ENCODE measurements at regions not wholly inside any gene's neighbourhood (a gene's known extent, or its start where the extent isn't known, plus 50 kb on each side); places are given as distances from the start of the nearest gene placed in this dataset.

DNA sequence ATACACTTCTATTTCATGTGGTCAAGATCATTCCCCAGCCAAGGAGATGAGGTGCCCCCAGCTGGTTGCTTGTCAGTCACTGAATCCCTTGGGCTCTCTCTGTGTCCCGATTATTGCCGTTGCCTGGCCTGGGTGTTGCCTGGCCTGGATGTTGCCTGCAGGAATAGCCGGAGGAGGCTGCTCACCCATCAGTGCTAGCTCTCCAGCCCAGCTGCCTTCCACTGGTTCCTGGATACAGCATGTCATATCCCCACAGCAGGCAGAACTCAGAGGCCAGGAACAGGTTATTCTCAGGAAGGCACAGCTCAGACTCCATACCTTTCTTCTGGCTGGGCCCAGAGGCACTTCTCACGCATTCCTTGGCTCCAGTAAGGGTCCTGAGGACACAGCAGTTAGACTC lies 542.1 kb upstream of the MGMT start:
- Histone ChIP-seq H3K9me3 (peaks cover 0 to 6% (median 0%) of the 10 kb centered on the region in 3 donors), H3K27ac (no peak overlapping the region), H3K4me1 (peaks cover 0 to 15% (median 0%) of the 10 kb centered on the region in 3 donors), H3K4me3 (no peak overlapping the region), H3K27me3 (no peaks in the 10 kb centered on the region), H3K36me3 (no peaks in the 10 kb centered on the region)
- TF ChIP-seq, protein P1, sequence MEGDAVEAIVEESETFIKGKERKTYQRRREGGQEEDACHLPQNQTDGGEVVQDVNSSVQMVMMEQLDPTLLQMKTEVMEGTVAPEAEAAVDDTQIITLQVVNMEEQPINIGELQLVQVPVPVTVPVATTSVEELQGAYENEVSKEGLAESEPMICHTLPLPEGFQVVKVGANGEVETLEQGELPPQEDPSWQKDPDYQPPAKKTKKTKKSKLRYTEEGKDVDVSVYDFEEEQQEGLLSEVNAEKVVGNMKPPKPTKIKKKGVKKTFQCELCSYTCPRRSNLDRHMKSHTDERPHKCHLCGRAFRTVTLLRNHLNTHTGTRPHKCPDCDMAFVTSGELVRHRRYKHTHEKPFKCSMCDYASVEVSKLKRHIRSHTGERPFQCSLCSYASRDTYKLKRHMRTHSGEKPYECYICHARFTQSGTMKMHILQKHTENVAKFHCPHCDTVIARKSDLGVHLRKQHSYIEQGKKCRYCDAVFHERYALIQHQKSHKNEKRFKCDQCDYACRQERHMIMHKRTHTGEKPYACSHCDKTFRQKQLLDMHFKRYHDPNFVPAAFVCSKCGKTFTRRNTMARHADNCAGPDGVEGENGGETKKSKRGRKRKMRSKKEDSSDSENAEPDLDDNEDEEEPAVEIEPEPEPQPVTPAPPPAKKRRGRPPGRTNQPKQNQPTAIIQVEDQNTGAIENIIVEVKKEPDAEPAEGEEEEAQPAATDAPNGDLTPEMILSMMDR (IDR thresholded peaks at IDR 0.05), result no peak
- TF ChIP-seq POLR2A (IDR thresholded peaks at IDR 0.05), result no peak
- DNase-seq, result no peak
- intact Hi-C loops (cut with DNase I), result no loop called here
- 100% methylated on average over 1 of the region's 4 CpGs for WGBS, 2 donors

DNA sequence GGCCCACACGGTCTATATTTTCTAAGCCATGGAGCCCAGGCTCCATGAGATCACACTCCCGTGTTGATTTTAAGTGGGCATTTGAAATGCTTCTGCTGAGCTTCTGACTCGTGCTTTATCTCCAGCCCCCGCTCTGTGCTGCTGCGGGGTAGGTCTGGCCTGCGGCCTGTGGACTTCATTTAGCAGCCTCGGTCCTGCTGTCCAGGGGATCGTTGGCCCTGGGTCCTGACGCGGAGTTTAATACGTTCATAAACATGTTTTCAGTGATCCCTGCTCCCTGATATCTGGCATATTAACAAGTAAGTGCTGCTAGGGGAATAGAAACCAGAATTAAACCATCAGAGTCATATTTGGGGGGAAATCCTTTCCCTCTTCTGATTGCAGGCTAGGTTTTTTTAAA lies 540.3 kb upstream of the MGMT start:
- H3K9me3 ChIP-seq, result peaks cover 0 to 6% (median 0%) of the 10 kb centered on the region in 3 donors
- no peak for TF ChIP-seq POLR2A (IDR thresholded peaks at IDR 0.05)
- TF ChIP-seq, protein P1 (IDR thresholded peaks at IDR 0.05), result no peak
- no peak overlapping the region for H3K4me3 ChIP-seq
- peaks cover 0 to 15% (median 0%) of the 10 kb centered on the region in 3 donors for H3K4me1 ChIP-seq
- WGBS, 2 donors, result 63 to 87% methylated on average over 11 of the region's 11 CpGs
- H3K27me3 ChIP-seq, result no peaks in the 10 kb centered on the region
- intact Hi-C loops (cut with DNase I), result no loop called here
- DNase-seq, result no peak
- H3K27ac ChIP-seq, result peak overlapping the region in 2 of 4 donors; percentile 25 to 62
- H3K36me3 ChIP-seq, result no peaks in the 10 kb centered on the region

DNA sequence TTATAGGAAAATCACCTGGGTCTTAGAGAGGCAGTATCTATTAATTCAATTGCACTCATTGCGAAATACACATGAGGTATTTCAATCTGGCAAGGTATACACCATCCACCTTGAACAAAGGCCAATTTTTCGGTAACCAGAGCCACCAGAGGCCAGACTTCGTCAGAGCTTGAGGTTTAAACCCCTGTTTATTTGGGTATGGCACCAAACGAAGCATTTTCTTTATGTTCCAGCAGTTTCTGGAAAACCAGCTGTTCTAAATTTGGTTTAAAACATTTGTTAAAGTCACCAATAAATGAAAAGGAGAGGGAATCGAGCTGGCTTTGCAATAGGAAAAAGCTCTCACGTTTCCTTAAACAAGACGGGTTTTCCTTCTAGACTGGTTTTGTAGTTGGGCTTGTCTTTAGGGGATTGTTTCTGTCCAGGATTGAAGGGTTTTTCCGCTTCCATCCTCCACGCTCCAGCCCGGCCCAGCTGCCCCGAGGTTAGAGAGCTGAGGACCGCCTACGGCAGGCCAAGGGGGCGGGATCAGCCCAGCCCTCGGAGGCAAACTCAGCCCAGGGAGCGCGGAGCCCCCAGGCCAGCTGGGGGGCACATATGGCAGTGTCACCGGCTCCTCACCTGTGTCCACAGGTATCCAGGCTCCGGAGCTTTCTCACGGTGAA lies 539.4 kb upstream of the MGMT start:
- Histone ChIP-seq H3K9me3 (peaks cover 0 to 6% (median 0%) of the 10 kb centered on the region in 3 donors), H3K4me3 (no peak overlapping the region), H3K4me1 (peaks cover 0 to 15% (median 0%) of the 10 kb centered on the region in 3 donors), H3K27me3 (no peaks in the 10 kb centered on the region), H3K27ac (peak overlapping the region in 2 of 4 donors; percentile 60 to 62), H3K36me3 (no peaks in the 10 kb centered on the region)
- WGBS, 2 donors, result 36 to 48% methylated on average over 8 to 10 of the region's 20 CpGs
- DNase-seq, result no peak
- TF ChIP-seq, protein P1 (IDR thresholded peaks at IDR 0.05), result no peak
- TF ChIP-seq POLR2A (IDR thresholded peaks at IDR 0.05), result no peak
- intact Hi-C loops (cut with DNase I), result no loop called here

DNA sequence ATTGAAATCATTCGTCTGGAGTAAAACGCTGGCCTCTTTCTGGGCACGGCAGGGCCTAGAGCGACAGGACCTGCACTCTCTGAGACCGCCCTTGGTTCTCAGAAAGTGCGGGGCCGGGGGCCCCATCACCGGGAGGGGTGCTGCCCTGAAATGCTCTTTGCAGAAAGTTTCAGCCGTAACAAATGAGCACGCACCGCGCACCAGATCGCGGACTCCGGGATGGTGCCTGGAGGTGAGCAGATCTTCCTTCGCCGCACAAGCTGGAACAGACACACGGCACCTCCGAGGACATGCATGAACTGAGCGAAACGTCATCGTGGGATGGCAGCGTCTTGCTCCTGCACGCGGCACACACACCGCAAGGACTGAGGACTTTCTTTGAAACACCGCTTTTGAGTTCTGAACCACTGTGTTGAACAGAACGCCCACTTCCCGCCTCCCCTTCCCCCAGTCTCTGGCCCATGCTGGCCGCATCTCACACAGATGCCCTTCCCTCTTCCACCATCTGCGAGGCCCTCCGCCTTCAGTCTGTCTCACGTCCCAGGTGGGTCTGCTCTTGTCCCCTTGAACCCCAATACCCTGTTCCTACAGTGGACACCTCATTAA lies 538.7 kb upstream of the MGMT start:
- intact Hi-C loops (cut with DNase I), result no loop called here
- Histone ChIP-seq H3K27me3 (no peaks in the 10 kb centered on the region), H3K4me3 (no peak overlapping the region), H3K4me1 (peaks cover 0 to 15% (median 0%) of the 10 kb centered on the region in 3 donors), H3K27ac (peak overlapping the region in 2 of 4 donors; percentile 60 to 62), H3K9me3 (peaks cover 0 to 6% (median 0%) of the 10 kb centered on the region in 3 donors), H3K36me3 (no peaks in the 10 kb centered on the region)
- TF ChIP-seq, protein P1 (IDR thresholded peaks at IDR 0.05), result no peak
- TF ChIP-seq POLR2A (IDR thresholded peaks at IDR 0.05), result no peak
- 87 to 91% methylated on average over 20 to 26 of the region's 33 CpGs for WGBS, 2 donors
- DNase-seq, result no peak

DNA sequence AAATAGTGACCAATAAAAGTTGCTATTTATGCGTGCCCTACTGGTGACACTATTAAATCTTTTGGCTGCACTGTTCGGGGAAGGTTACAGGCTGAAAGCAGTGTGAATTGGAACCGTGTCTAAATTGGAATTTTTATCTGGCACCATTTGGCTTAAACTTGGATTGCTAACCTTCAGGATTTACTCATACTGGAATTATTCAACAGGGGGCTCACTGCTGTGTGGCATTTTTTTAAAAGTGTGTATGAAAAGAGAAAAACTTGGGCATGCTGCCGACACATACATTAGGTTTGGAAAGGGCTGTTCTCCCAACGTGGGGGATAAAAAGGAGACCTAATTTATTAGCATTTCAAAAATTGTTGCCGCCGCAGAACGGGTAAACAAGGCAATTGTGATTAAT lies 537.9 kb upstream of the MGMT start:
- no peak for DNase-seq
- intact Hi-C loops (cut with DNase I), result no loop called here
- Histone ChIP-seq H3K4me3 (no peak overlapping the region), H3K4me1 (peaks cover 0 to 15% (median 0%) of the 10 kb centered on the region in 3 donors), H3K27me3 (no peaks in the 10 kb centered on the region), H3K9me3 (peaks cover 0 to 6% (median 0%) of the 10 kb centered on the region in 3 donors), H3K36me3 (no peaks in the 10 kb centered on the region), H3K27ac (peak overlapping the region in 2 of 4 donors; percentile 6 to 60)
- no peak for TF ChIP-seq POLR2A (IDR thresholded peaks at IDR 0.05)
- TF ChIP-seq, protein P1 (IDR thresholded peaks at IDR 0.05), result no peak
- 59 to 64% methylated on average over 8 of the region's 8 CpGs for WGBS, 2 donors
